ENCODE measurements at regions not wholly inside any gene's neighbourhood (a gene's known extent, or its start where the extent isn't known, plus 50 kb on each side); places are given as distances from the start of the nearest gene placed in this dataset.

DNA sequence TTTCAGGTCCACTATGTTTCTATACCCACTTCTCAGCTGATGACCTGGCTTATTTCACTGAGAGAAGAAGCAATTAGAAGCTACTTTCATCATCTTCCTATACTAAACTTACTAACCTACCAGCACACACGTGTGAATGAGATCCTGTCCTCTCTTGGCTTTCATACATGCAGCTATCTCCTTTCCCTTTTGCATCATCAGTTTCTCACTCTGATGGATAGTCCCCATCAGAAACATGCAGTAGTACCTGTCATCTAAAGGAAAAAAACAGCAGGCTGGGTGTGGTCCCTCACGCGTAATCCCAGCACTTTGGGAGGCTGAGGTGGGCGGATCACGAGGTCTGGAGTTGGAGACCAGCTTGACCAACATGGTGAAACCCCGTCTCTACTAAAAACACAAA is 237.6 kb upstream of the C2CD4B start:
- Histone ChIP-seq H3K4me3 (ENCODE audit: low read length) (no peak overlapping the region), H3K4me2 (ENCODE audit: low read length) (no peak overlapping the region), H3K9ac (ENCODE audit: low read length) (no peak overlapping the region), H3K27me3 (ENCODE audit: insufficient read depth, low read depth, low read length) (no peaks in the 10 kb centered on the region), H4K20me1 (ENCODE audit: insufficient read depth) (no peaks in the 10 kb centered on the region), H3K36me3 (ENCODE audit: insufficient read depth, low read length) (no peaks in the 10 kb centered on the region), H2AFZ (ENCODE audit: low read depth, low read length) (no peak overlapping the region), H3K9me3 (ENCODE audit: low read length) (no peaks in the 10 kb centered on the region), H3K27ac (ENCODE audit: low read length) (no peak overlapping the region), H3F3A (ENCODE audit: insufficient read depth, low read length, poor library complexity, severe bottlenecking) (no peaks in the 10 kb centered on the region), H3K79me2 (replicated peaks; ENCODE audit: insufficient read depth, low read length) (no peaks in the 10 kb centered on the region), H3K9me2 (ENCODE audit: insufficient read depth, low read length) (no peaks in the 10 kb centered on the region)
- no peak for TF ChIP-seq CTCF (IDR thresholded peaks at IDR 0.05; ENCODE audit: poor library complexity, severe bottlenecking)
- no peak for TF ChIP-seq SMC3 (conservative IDR thresholded peaks at IDR 0.05; ENCODE audit: poor library complexity)
- no peak for TF ChIP-seq TAF1 (IDR thresholded peaks at IDR 0.05; ENCODE audit: low read depth)
- no peak for TF ChIP-seq EZH2 (IDR thresholded peaks at IDR 0.05; ENCODE audit: borderline replicate concordance, insufficient read depth, low read length, poor library complexity, severe bottlenecking)
- TF ChIP-seq, protein P1, sequence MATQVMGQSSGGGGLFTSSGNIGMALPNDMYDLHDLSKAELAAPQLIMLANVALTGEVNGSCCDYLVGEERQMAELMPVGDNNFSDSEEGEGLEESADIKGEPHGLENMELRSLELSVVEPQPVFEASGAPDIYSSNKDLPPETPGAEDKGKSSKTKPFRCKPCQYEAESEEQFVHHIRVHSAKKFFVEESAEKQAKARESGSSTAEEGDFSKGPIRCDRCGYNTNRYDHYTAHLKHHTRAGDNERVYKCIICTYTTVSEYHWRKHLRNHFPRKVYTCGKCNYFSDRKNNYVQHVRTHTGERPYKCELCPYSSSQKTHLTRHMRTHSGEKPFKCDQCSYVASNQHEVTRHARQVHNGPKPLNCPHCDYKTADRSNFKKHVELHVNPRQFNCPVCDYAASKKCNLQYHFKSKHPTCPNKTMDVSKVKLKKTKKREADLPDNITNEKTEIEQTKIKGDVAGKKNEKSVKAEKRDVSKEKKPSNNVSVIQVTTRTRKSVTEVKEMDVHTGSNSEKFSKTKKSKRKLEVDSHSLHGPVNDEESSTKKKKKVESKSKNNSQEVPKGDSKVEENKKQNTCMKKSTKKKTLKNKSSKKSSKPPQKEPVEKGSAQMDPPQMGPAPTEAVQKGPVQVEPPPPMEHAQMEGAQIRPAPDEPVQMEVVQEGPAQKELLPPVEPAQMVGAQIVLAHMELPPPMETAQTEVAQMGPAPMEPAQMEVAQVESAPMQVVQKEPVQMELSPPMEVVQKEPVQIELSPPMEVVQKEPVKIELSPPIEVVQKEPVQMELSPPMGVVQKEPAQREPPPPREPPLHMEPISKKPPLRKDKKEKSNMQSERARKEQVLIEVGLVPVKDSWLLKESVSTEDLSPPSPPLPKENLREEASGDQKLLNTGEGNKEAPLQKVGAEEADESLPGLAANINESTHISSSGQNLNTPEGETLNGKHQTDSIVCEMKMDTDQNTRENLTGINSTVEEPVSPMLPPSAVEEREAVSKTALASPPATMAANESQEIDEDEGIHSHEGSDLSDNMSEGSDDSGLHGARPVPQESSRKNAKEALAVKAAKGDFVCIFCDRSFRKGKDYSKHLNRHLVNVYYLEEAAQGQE (IDR thresholded peaks at IDR 0.05; ENCODE audit: borderline replicate concordance) = no peak
- TF ChIP-seq MXI1 (conservative IDR thresholded peaks at IDR 0.05; ENCODE audit: poor library complexity, severe bottlenecking) = no peak
- TF ChIP-seq RAD21 (conservative IDR thresholded peaks at IDR 0.05) = no peak
- no peak for TF ChIP-seq POLR2AphosphoS5 (IDR thresholded peaks at IDR 0.05)
- no peak for TF ChIP-seq EP300 (conservative IDR thresholded peaks at IDR 0.05; ENCODE audit: poor library complexity, severe bottlenecking)

- no peak overlapping the region for H3K4me3 ChIP-seq (ENCODE audit: low read length)
- H2AFZ ChIP-seq (ENCODE audit: low read depth, low read length) = no peak overlapping the region
- no peaks in the 10 kb centered on the region for H3K9me2 ChIP-seq (ENCODE audit: insufficient read depth, low read length)
- H4K20me1 ChIP-seq (ENCODE audit: insufficient read depth) = no peaks in the 10 kb centered on the region
- no peaks in the 10 kb centered on the region for H3K79me2 ChIP-seq (replicated peaks; ENCODE audit: insufficient read depth, low read length)
- no peak overlapping the region for H3K9ac ChIP-seq (ENCODE audit: low read length)
- H3K4me2 ChIP-seq (ENCODE audit: low read length) = no peak overlapping the region
- no peaks in the 10 kb centered on the region for H3K27me3 ChIP-seq (ENCODE audit: insufficient read depth, low read depth, low read length)
- H3K36me3 ChIP-seq (ENCODE audit: insufficient read depth, low read length) = no peaks in the 10 kb centered on the region
- H3K27ac ChIP-seq (ENCODE audit: low read length) = no peak overlapping the region
- TF ChIP-seq, protein P1 (IDR thresholded peaks at IDR 0.05; ENCODE audit: borderline replicate concordance) = no peak
- TF ChIP-seq RAD21 (conservative IDR thresholded peaks at IDR 0.05) = no peak
- no peak for TF ChIP-seq CTCF (IDR thresholded peaks at IDR 0.05; ENCODE audit: poor library complexity, severe bottlenecking)
- no peak for TF ChIP-seq EP300 (conservative IDR thresholded peaks at IDR 0.05; ENCODE audit: poor library complexity, severe bottlenecking)
- TF ChIP-seq TAF1 (IDR thresholded peaks at IDR 0.05; ENCODE audit: low read depth) = no peak
- no peaks in the 10 kb centered on the region for H3K9me3 ChIP-seq (ENCODE audit: low read length)
- no peaks in the 10 kb centered on the region for H3F3A ChIP-seq (ENCODE audit: insufficient read depth, low read length, poor library complexity, severe bottlenecking)
These were observed 238.2 kb upstream of the C2CD4B start for GRCh38 chr15:62403164-62403809.
